GM21529 (cell line): ENCODE measurements at regions not wholly inside any gene's neighbourhood (a gene's known extent, or its start where the extent isn't known, plus 50 kb on each side); places are given as distances from the start of the nearest gene placed in this dataset.

Source experiments
- ATAC-seq: cut with Tn5 transposase; IDR thresholded peaks from one replicate; pipeline ENCODE4 v1.9.1; 2021; ENCODE audit not compliant: unreplicated experiment

DNA sequence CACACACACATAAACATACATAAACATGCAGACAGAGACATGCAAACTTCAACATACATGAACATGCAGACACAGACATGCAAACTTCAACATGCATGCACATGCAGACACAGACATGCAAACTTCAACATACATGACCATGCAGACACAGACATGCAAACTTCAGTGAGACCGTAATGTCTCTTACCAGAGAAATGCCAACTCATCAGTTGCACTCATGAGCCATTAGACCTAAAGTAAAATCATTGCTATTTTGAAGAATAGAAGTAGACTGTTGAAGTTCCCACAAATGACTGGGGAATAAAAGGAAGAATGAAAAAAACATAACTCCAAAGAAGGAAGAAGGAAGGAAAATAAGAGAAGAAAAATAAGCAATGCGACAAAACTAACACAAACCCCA lies 1044.0 kb upstream of the TMEM132C start:
- ATAC-seq = no peak

DNA sequence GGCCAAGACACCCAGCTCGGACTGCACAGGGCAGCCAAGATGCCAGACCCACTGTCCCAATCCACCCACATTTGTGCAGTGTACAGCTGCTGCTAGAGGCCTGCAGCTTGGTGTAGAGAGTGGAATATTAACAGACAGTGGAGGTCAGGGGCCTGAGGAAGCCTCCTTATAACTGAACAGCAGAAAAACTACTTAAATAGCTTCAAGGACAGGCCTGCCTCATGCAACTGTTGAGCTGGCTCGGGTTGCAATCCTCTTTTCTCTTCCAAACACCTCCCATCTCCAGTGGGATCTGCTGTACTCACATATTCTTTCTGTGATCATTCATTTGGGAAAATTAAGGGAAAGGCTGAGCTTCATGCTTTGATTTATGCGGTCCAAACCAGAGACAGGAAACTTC lies 1043.2 kb upstream of the TMEM132C start:
- ATAC-seq = no peak

DNA sequence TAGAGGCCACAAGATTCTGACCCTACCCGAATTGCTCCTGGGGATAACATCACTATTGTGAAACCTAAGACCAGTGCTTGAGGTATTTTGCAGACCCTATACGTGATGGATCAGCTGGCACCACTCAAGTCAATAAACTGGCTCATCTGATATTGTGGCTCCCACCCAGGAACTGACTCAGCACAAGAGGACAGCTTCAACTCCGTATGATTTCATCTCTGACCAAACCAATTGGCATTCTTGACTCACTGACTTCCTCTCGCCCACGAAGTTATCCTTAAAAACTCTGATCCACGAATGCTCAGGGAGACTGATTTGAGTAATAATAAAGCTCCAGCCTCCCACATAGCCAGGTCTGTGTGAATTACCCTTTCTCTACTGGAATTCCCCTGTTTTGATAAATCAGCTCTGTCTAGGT lies 1036.1 kb upstream of the TMEM132C start:
- ATAC-seq = no peak

DNA sequence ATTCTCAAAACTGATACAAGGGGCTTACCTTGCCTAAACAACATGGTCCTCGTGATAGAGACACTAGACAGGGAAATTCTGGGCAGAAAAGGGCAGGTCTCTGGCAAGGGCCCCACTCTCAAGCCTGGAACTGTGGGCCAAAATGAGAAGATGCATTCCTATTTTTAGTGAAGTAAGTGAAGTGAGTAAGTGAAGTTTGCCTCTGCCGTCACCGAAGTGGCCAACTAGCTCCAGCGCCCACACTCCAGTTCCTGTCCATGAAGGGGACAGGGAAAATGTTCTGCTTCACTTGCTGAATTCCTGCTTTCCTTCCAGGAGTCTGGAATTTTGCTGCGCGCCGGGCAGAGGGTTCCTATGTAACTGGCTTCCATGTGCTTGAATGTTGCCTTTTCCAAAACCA lies 1035.6 kb upstream of the TMEM132C start:
- no peak for ATAC-seq

DNA sequence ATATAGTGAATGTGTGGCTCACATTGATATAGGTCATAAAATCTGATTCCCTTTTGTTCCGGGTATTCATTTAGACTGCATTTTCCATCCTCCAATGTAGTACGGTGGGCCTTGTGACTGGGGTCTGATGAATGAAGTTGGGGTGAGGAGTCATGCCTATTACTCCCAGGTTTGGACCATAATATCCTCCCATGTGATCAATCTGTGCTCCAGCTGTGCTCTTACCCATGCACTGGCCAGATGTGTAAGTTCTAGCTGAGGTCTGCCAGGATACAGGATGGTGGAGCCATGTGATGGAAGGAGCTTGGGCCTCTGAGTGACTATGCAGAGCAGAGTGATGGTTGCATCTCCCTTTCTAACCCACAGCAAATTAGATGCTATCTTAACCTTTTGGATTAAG lies 1034.0 kb upstream of the TMEM132C start:
- ATAC-seq = no peak

DNA sequence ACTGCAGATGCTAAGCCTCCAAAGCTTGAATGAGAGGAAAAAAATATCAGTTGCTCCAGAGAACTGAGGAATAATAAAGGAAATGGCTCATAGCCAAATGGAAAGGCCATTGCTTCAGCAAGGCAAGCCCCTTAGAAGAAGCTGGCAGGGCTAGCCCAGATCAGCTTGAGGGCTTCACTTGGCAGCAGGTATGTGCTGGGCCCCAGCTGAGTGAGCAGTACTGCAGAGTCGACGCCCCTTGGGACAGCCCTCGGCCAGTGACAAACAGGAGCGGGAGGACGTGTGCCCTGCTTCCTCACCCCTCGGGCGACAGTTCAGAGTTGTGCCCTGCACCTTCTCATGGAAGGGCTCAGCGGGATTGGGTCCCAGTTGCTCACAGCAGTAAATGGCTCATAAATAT lies 1031.2 kb upstream of the TMEM132C start:
- no peak for ATAC-seq

DNA sequence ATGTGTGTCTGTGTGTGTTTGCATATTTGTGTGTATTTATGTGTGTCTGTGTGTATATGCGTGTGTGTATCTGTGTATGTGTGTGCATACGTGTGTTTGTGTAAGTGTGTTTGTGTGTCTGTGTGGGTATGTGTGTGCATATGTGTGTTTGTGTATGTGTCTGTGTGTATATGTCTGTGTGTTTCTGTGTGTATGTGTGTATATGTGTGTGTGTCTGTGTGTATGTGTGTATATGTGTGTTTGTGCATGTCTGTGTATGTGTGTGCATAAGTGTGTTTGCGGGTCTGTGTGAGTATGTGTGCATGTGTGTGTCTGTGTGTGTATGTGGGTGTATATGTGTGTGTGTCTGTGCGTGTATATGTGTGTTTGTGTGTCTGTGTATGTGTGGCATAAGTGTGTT lies 1030.5 kb upstream of the TMEM132C start:
- ATAC-seq = no peak

DNA sequence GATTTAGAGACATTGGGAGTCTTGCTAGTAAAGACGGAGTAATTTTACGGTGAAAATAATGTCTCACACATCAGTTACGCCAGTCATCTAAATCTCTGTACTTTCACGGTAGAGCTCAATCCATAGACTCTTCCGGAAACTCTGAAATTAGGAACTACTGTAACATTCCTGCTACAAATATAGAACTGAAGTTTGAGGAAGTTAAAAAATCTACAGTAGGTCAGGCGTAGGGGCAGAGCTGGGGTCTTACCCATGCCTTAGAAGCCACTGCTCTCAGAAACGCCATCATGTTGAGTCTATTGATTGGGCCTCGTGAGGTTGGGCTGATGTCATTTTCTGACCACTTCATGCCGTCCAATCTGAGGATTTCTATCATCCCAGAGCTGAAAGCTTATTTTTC lies 1029.8 kb upstream of the TMEM132C start:
- ATAC-seq = no peak

DNA sequence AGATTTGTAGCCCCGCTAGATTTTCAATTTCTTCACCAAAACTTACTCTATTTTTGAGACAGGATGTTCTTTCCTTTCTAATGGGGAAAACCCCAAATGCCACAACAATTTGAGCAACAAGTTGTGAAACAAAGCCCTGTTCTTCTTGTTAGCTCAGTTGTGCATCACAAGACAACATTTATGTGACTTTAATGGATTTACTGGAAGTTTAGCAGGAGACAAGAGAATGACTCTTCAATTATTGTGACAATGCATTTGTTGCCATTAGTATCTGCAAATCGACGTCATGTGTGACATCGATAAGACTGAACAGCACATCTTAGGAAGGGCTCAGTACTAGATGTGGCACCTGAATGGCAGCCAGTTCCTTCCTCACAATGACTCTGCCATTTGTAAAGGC lies 1028.9 kb upstream of the TMEM132C start:
- ATAC-seq = no peak

DNA sequence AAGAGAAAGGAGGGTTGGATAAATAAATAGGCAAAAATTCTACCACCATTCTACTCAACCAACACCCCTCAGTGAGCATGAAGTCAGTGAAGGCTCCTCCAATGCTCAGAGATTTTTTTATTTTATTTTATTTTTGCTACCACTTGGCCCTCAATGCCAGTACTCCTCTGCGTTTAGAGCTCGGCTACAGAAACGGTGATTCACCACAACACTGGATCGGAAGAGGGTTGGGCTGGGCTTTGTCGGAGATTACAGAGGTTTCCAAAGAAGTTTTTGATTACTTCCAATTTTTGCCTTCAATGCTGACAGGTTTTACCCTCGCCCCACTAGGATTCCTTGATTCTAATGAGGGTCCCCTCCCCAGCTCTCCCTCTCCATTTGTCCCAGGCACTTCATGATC lies 1027.2 kb upstream of the TMEM132C start:
- ATAC-seq = no peak

DNA sequence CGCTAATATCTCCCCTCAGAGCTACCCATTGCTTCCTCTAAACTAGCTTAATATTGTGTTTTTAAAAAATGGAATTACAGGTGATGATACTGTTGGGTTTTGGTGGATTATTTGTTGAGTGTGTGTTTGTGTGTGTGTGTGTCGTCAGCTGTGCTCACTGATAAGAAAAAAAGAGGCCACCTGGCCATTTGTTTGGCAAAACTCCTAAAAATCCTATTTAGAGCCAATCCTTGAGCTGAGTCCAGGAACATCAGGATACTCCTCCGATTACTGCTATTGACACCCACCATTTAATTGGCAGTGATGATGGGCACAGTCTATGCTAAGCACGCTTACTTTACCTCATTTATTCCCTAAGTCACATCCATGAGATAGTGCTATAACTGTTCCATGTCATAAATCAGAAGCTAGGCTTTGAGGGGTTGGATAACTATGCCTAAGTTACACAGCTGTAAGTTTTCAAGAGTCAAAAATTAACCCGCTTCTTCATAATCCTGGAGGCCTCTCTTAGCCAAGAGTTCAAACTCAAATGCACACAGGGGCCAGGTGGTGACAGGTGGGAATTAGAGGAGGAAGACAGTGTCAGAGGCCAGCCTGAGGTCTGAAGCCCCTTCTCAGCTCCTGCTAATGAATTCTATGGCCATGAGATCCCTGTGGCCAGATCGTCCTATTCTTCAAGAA lies 1026.6 kb upstream of the TMEM132C start:
- ATAC-seq = no peak

DNA sequence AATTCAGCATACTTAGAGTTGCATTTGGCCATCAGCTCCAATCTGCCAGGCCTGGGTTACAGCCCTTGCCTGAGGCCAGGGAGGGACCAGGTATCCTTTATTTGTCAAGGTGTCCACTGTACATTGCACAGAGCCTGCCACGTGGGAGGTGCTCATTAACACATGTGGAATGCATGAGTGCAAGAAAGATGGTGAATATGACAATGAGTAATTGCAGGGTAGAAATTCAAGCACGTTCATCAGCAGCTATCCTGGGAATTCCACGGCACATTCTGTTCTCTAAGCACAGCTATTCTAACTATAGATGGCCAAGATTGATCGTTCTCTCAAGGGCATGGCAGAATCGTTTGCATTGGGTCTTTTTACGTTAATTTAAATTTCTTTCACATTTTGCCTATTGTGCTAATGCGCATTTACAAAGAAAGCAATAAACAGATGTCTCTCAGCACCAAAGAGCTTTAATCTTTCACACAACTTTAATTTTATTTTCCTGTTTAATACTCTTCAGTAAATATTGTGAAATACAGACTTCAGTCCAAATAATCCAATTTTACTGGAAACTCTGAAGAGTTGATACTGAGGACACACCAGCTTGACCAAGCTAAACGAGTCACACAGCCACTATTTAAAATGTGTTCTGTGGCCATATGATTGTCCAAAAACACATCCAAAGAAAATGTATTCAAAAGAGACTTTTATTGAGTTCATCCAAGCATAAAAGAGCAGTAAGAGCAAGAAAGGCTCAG lies 1025.7 kb upstream of the TMEM132C start:
- ATAC-seq = no peak

DNA sequence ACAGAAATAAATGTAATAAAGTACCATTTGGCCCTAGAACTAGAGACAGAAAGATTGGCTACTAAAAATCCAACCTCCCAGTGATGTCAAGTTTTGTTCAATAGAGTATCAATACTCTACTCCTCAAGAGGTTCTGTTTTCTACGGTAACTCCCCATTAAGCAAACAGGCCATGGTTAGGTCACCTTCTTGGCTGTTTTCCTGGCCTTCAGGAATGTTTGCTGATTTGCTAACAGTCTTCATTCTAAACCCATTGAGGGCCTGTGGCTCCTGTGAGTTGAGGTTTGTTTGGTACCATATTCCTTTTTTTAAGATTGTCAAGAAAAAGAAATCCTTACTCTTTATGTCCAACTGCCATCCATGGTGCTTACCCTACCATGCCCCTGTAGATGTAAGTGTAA lies 1022.0 kb upstream of the TMEM132C start:
- no peak for ATAC-seq

DNA sequence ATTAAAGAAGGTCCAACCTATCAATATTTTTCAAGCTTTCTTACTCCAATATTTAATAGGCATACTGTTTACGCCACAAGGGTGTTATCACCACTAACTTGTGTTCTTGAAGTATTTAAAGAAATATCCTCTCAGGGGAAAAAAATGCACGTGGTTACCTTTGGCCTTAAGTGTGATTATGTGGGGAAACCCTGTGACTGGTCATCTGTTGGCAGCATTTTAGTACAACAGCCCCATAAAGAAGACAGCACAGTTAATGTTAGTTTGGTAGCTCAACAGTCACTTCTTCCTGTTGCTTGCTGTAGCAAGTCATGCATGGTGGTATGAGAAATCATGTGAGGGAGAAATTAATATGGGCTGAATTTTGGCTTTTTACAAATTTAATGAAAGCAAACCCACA lies 1021.5 kb upstream of the TMEM132C start:
- no peak for ATAC-seq

DNA sequence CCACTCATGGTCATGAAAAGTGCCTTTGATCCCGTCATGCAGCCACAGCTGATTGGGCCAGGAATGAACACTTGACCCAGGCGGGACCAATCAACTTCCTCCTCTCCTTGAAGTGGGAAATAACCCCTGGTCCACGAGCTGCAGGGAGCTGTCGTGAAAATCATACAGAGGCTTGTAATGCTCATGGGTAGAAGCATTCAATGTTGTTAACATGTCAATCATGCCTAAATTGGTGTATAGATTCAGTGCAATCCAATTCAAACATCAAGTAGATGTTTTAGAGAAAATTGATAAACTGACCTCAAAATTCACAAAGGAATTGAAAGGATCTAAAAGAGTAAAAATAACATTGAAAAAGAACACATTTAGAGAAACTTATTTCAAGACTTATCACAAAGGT lies 1019.0 kb upstream of the TMEM132C start:
- no peak for ATAC-seq

DNA sequence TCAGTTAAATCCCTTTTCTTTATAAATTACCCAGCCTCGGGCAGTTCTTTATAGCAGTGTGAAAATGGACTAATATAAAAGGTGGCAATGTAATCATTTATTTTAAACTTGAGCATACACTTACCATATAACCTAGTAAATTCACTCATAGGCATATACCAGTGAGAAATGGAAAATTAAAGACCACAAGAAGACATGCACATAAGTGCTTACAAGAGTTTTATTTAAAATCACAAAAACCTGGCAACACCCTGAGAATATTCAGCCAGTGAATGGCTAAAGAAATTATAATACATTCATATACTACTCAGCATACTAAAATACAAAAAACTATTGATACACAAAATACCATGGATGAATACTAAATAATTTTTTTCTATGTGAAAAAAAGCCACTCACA lies 1017.5 kb upstream of the TMEM132C start:
- no peak for ATAC-seq

DNA sequence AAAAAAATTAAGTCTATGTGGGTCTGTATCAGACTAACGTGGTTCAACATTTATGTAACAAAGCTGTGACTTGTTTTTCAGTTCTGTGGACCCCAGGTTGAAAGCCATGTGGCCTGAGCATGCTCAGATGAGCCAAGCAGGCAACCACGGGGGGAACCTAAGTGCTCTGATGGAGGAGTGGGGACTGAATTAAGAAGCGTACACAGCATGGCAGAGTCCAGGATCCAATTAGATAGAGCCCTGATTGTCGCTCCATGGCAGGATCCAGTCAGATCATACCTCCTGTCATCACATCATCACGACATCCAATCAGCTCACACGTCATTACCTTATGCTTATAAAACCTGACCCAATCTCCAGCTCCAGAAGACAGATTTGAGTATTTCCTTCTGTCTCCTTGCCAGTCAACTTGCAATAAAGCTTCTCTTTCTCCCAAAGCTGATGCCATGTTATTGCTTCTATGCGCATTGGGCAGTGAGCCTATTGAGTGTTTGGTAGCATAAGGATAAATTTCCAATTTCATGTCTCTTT lies 1013.1 kb upstream of the TMEM132C start:
- ATAC-seq = no peak

DNA sequence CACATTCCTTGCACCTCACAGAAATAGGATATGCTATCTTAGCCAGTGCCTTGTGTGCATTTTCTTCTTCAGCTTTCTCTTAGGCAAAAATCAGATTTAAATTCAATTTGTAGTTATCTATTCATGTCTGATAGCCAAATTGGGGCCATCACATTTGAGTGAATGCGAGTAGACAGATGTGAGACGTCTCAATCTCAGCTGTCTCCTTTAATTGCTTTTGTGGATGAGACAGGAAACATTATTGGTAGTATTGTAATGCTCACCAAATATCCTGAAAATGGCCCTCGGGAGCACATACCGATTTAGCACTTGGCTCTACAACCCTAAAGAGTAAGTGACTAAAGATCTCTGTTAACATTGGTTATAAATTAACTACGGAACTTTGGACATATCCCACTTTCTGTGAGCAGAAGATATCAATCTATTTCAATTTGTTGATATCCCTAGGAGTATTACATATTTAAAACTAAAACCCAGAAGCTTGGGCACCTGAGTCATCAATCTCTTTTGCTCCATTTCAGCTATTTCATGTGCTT lies 1012.5 kb upstream of the TMEM132C start:
- ATAC-seq = no peak

DNA sequence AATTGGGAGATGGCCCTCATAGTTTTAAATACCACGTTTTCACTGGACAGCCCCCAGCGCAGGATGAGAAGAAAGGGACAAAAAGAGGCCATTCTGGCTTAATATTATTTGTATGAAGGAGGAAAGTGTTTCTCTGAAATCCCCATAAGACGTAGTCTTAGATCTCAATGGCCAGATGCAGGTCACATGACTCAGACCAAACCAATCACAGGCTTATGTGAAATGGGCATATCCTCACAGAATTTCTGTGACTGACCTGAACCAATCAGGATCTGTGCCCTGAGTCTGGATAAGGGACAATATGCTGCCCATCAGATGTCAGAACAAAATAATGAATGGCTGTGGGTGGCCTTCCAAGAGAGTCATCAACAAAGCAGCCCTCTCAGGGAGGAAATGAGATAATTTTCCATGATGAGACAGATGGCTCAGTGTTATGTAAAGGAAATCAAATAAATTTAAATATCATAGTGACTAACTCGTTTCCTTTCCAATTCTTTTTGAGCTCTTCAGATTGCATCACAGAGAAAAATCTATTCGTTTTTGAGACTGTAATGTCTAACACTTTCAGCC lies 1009.5 kb upstream of the TMEM132C start:
- no peak for ATAC-seq

DNA sequence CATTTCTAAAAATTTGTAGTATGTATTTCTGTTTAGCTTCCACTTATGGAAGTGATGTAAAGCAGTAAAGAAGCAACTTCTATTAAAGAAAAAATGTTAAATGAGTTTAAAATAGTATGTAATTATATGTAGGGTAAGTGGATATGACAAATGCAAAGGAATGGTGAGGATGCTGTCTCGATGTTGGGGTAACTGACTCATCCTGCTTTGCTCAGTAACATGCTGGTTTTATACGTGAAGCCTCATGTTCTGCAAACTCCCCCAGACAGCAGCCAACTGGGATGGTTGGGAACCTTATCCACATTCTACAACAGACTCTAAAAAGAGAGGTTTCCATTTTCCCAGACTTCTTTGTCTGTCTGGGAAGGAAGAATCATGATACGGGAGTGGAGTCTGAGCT lies 1006.4 kb upstream of the TMEM132C start:
- ATAC-seq = no peak

DNA sequence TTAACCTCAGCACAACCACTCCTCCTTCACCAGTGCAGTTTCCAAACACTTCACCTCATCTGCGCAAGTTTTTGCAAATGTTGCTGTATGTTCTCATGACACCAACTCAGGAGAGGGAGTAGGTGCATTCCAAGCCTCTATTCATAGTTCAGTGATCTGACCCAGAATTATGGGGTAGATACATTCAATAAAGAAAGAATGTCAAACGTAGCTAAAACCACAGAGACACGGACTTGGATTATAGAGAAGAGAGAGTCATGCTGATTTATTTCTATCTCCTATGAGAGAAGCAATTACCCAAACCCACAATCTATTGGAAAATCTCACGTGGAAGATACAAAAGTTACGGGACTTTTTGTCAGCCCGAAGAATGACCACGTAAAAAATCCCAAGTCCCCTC lies 1006.0 kb upstream of the TMEM132C start:
- ATAC-seq = no peak

DNA sequence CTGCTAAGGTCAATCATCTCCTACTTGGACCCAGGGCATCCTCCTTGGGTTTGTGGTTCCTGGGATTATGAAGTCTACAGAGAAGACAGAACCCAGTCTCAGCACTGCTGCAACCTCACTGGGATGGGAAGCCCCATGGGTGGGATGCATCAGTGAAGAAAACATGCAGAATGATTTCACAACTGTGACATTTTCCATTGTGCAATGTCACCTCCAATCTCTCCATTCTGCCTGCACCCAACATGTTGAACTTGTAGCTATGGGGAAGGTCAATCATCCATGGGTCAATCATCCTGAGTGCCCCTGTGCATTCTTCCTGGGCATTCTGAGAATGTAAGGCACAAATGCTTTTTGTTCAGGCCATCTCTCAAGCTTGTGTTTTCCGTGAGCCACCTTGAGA lies 1004.4 kb upstream of the TMEM132C start:
- no peak for ATAC-seq
